Endodermal cell (in vitro differentiated cells): ENCODE measurements at regions not wholly inside any gene's neighbourhood (a gene's known extent, or its start where the extent isn't known, plus 50 kb on each side); places are given as distances from the start of the nearest gene placed in this dataset.

Experiments
- DNase-seq: peaks from one replicate; pipeline ENCODE4 v3.0.0-alpha.2; 2017
- H3K27ac ChIP-seq: 2 replicates; pipeline ENCODE4 v1.5.1; 2013; ENCODE audit warnings: mild to moderate bottlenecking, low read depth, low read length, moderate library complexity
- H3K27me3 ChIP-seq: 2 replicates; pipeline ENCODE4 v1.6.1; 2013; ENCODE audit warnings: mild to moderate bottlenecking, low read length, moderate library complexity; ENCODE audit not compliant: insufficient read depth, control insufficient read depth, poor library complexity, severe bottlenecking
- H3K36me3 ChIP-seq: 2 replicates; pipeline ENCODE4 v1.7.0; 2013; ENCODE audit warnings: mild to moderate bottlenecking, low read length, moderate library complexity; ENCODE audit not compliant: control insufficient read depth, insufficient read depth
- H3K4me1 ChIP-seq: one replicate; pipeline ENCODE4 v1.7.0; 2013; ENCODE audit warnings: low read length; ENCODE audit not compliant: control insufficient read depth, insufficient read depth
- H3K4me3 ChIP-seq: 2 replicates; pipeline ENCODE4 v1.5.1; 2013; ENCODE audit warnings: mild to moderate bottlenecking, low read length, moderate library complexity
- H3K9ac ChIP-seq: 2 replicates; pipeline ENCODE4 v1.6.1; 2013; ENCODE audit warnings: mild to moderate bottlenecking, low read length, moderate library complexity; ENCODE audit not compliant: poor library complexity, severe bottlenecking; ENCODE audit errors: extremely low read depth
- H3K9me3 ChIP-seq: 2 replicates; pipeline ENCODE4 v1.6.1; 2013; ENCODE audit warnings: mild to moderate bottlenecking, low read length, moderate library complexity; ENCODE audit not compliant: control insufficient read depth
- H3K27ac Mint-ChIP-seq: 2 replicates; pipeline ENCODE4 v1.8.0; 2020; ENCODE audit warnings: mixed read lengths
- H3K27me3 Mint-ChIP-seq: 2 replicates; pipeline ENCODE4 v1.8.0; 2021; ENCODE audit warnings: mild to moderate bottlenecking, mixed read lengths; ENCODE audit not compliant: insufficient read depth
- H3K36me3 Mint-ChIP-seq: 2 replicates; pipeline ENCODE4 v1.8.0; 2020; ENCODE audit warnings: low read depth, mixed read lengths
- H3K4me1 Mint-ChIP-seq: 2 replicates; pipeline ENCODE4 v1.8.0; 2020; ENCODE audit warnings: mixed read lengths
- H3K4me3 Mint-ChIP-seq: 2 replicates; pipeline ENCODE4 v1.8.0; 2020; ENCODE audit warnings: mild to moderate bottlenecking, moderate library complexity, mixed read lengths
- H3K9me3 Mint-ChIP-seq: 2 replicates; pipeline ENCODE4 v1.8.0; 2020; ENCODE audit warnings: mild to moderate bottlenecking, mixed read lengths
- WGBS, 2 experiments: methylation state at CpG; one replicate each; pipeline versions ENCODE4 v1.1.5 to v1.1.7; 2013; ENCODE audit warnings: missing lambda C conversion rate in 2 of 2, mixed read lengths in 1 of 2; ENCODE audit not compliant: insufficient coverage in 1 of 2, insufficient read length in 1 of 2; 5-methylcytosine and 5-hydroxymethylcytosine counted together
- TF ChIP-seq, protein P1 (sequence below): fragments of 200-600 bp; sonication (generic); conservative IDR thresholded peaks from 2 replicates; pipeline ENCODE4 v1.5.0; 2021; ENCODE audit warnings: antibody characterized with exemption, mild to moderate bottlenecking

DNA sequence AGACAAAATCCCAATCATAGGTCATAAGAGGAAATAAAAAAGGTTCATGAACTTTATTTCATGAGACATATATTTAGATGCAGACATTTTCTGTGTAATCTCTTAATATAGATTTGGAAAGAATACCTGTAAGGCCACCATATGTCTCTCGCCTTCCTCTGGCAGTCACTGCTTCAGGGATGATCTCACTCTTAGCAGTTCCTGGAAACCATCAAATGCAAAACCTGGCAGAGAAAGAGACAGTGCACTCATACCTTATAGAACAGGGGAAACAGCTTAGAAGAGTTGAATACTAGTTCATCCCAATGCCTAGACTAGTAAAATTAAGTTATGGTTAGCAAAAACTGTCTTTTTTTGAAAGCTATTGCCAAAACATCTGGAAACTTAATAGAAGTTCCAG is 243.3 kb downstream of the GASK1B start:
- no peaks in the 10 kb centered on the region for H3K36me3 ChIP-seq
- Mint-ChIP-seq H3K27ac (no peak overlapping the region), H3K27me3 (no peaks in the 10 kb centered on the region), H3K9me3 (peaks cover 4% of the 10 kb centered on the region), H3K4me1 (no peaks in the 10 kb centered on the region), H3K4me3 (no peak overlapping the region), H3K36me3 (no peaks in the 10 kb centered on the region)
- no peaks in the 10 kb centered on the region for H3K4me1 ChIP-seq
- peaks cover 4% of the 10 kb centered on the region for H3K9me3 ChIP-seq
- no peak overlapping the region for H3K27ac ChIP-seq
- H3K27me3 ChIP-seq, result no peaks in the 10 kb centered on the region
- no peak overlapping the region for H3K4me3 ChIP-seq
- 89% methylated on average over 1 of the region's 1 CpG; no CpG with 5 or more reads in 1 of the 2 experiments for WGBS, 2 experiments
- TF ChIP-seq, protein P1, sequence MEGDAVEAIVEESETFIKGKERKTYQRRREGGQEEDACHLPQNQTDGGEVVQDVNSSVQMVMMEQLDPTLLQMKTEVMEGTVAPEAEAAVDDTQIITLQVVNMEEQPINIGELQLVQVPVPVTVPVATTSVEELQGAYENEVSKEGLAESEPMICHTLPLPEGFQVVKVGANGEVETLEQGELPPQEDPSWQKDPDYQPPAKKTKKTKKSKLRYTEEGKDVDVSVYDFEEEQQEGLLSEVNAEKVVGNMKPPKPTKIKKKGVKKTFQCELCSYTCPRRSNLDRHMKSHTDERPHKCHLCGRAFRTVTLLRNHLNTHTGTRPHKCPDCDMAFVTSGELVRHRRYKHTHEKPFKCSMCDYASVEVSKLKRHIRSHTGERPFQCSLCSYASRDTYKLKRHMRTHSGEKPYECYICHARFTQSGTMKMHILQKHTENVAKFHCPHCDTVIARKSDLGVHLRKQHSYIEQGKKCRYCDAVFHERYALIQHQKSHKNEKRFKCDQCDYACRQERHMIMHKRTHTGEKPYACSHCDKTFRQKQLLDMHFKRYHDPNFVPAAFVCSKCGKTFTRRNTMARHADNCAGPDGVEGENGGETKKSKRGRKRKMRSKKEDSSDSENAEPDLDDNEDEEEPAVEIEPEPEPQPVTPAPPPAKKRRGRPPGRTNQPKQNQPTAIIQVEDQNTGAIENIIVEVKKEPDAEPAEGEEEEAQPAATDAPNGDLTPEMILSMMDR, result no peak
- no peak for DNase-seq
- no peak overlapping the region for H3K9ac ChIP-seq

DNA sequence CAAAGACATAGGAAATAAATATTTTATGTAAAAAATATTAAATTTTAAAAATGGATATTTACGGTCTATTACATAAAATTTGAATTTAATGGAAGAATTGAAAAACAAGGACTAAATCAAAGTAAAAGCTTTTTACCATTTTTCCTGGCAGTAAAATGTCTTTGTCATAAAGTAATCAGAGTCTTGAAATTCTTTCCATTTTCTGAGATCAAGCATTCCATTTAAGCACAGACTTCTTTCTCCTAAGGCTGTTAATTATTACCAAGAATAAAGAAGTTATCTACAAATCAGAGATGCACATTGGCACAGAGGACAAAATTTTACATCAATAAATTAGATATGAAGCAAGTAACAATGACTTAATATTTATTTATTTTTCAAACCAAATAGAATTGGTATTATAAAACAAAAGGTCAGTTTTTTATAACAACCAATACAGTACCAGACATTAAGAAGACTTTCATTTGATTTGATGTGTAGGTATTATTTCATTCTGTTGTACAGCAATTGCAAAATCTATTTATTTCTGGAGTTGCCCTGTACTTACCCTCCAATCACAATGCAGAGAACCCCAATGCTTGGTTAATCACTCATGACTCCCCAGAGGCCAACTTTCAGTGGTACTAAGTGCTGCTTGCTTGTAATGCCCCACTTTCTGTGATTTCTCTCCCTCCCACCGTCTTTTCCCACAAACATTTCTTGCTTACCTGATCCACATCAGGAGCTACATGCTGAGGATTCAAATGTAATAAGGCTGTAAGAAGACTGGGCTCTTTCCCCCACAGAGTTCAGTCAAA is 254.6 kb downstream of the GASK1B start:
- 81% methylated on average over 2 of the region's 2 CpGs; no CpG with 5 or more reads in 1 of the 2 experiments for WGBS, 2 experiments
- H3K9me3 ChIP-seq, result no peaks in the 10 kb centered on the region
- H3K4me3 Mint-ChIP-seq, result no peak overlapping the region
- TF ChIP-seq, protein P1, result no peak
- no peak overlapping the region for H3K9ac ChIP-seq
- no peaks in the 10 kb centered on the region for H3K4me1 Mint-ChIP-seq
- H3K27ac Mint-ChIP-seq, result no peak overlapping the region
- DNase-seq, result no peak
- H3K36me3 Mint-ChIP-seq, result no peaks in the 10 kb centered on the region
- H3K27ac ChIP-seq, result no peak overlapping the region
- H3K27me3 Mint-ChIP-seq, result no peaks in the 10 kb centered on the region
- H3K9me3 Mint-ChIP-seq, result peaks cover 7% of the 10 kb centered on the region
- peaks cover 15% of the 10 kb centered on the region for H3K27me3 ChIP-seq
- H3K36me3 ChIP-seq, result no peaks in the 10 kb centered on the region
- no peaks in the 10 kb centered on the region for H3K4me1 ChIP-seq
- H3K4me3 ChIP-seq, result no peak overlapping the region

DNA sequence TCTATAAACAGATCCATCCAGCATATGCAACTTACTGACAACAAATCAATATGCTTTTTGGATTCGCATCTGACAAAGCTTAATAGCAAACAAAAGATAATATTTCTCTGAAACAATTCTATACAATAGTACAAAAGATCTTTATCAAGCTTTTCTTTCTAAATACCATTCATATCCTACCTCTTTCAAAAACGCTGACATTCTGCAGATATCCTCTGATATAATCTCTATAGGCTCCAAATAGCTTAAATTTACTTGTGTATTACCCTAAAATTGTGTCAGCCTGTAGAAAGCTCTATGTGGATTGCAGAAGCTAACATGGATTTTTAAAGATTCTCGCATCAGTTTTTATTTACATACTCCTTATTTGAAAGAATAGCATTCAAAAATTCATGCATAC is 260.6 kb downstream of the GASK1B start:
- H3K9me3 Mint-ChIP-seq, result no peaks in the 10 kb centered on the region

More for the DNA sequence above, 260.6 kb downstream of the GASK1B start:
- DNase-seq, result no peak
- H3K4me1 ChIP-seq, result no peaks in the 10 kb centered on the region
- no peak overlapping the region for H3K27ac ChIP-seq
- Mint-ChIP-seq H3K36me3 (no peaks in the 10 kb centered on the region), H3K27me3 (no peaks in the 10 kb centered on the region), H3K4me3 (no peak overlapping the region), H3K27ac (no peak overlapping the region), H3K4me1 (no peaks in the 10 kb centered on the region)
- no peaks in the 10 kb centered on the region for H3K9me3 ChIP-seq
- TF ChIP-seq, protein P1, result no peak
- 92 to 100% methylated on average over 2 to 3 of the region's 3 CpGs for WGBS, 2 experiments
- H3K36me3 ChIP-seq, result no peaks in the 10 kb centered on the region
- no peak overlapping the region for H3K4me3 ChIP-seq
- H3K27me3 ChIP-seq, result peaks cover 15% of the 10 kb centered on the region
- H3K9ac ChIP-seq, result no peak overlapping the region
